ENCODE measurements at regions not wholly inside any gene's neighbourhood (a gene's known extent, or its start where the extent isn't known, plus 50 kb on each side); places are given as distances from the start of the nearest gene placed in this dataset.
"Not testable (repeated sequence)": the region's sequence is repeated elsewhere in the genome, so short reads cannot be mapped to it uniquely, and the experiment has no call there.

DNA sequence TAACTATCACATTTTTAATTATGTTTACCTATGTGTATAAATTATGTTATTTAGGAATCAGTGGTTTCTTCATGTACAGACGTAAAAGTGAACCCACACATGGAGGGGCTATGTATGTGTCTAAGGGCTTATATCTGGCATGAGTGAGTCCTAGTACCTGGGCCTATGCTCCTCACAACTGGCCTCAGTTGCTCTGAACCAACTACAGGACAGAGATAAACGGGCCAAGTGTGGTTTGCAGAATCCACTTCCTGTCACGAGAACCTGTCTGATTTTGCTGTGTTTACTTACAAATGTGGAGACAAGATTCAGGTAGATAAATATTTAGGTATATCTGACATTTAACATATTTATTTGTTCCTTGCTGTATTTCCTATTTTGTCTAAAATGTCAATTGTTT is 562.5 kb downstream of the TMEM121 start:
- TF ChIP-seq, protein P1, sequence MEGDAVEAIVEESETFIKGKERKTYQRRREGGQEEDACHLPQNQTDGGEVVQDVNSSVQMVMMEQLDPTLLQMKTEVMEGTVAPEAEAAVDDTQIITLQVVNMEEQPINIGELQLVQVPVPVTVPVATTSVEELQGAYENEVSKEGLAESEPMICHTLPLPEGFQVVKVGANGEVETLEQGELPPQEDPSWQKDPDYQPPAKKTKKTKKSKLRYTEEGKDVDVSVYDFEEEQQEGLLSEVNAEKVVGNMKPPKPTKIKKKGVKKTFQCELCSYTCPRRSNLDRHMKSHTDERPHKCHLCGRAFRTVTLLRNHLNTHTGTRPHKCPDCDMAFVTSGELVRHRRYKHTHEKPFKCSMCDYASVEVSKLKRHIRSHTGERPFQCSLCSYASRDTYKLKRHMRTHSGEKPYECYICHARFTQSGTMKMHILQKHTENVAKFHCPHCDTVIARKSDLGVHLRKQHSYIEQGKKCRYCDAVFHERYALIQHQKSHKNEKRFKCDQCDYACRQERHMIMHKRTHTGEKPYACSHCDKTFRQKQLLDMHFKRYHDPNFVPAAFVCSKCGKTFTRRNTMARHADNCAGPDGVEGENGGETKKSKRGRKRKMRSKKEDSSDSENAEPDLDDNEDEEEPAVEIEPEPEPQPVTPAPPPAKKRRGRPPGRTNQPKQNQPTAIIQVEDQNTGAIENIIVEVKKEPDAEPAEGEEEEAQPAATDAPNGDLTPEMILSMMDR (IDR thresholded peaks at IDR 0.05; ENCODE audit: extremely low read depth in 1 of 2, insufficient read depth in 1 of 2, low read depth in 1 of 2, low read length in 2 of 2): not testable (repeated sequence)
- TF ChIP-seq POLR2AphosphoS5 (IDR thresholded peaks at IDR 0.05; ENCODE audit: insufficient read depth, low read depth, low read length); EZH2 (IDR thresholded peaks at IDR 0.05; ENCODE audit: borderline replicate concordance, low read depth, low read length, severe bottlenecking); POLR2A (IDR thresholded peaks at IDR 0.05; ENCODE audit: low read depth, low read length); FOS (IDR thresholded peaks at IDR 0.05; ENCODE audit: borderline replicate concordance, insufficient read depth, low read length); JUN (IDR thresholded peaks at IDR 0.05; ENCODE audit: borderline replicate concordance, insufficient read depth, insufficient read length, low read depth): not testable (repeated sequence)
- TF ChIP-seq, protein P2, sequence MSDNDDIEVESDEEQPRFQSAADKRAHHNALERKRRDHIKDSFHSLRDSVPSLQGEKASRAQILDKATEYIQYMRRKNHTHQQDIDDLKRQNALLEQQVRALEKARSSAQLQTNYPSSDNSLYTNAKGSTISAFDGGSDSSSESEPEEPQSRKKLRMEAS (IDR thresholded peaks at IDR 0.05; ENCODE audit: insufficient read depth, insufficient read length): not testable (repeated sequence)

Measured in endothelial cell of umbilical vein (primary cell).